ENCODE measurements at regions not wholly inside any gene's neighbourhood (a gene's known extent, or its start where the extent isn't known, plus 50 kb on each side); places are given as distances from the start of the nearest gene placed in this dataset.
"Not testable (repeated sequence)": the region's sequence is repeated elsewhere in the genome, so short reads cannot be mapped to it uniquely, and the experiment has no call there.

DNA sequence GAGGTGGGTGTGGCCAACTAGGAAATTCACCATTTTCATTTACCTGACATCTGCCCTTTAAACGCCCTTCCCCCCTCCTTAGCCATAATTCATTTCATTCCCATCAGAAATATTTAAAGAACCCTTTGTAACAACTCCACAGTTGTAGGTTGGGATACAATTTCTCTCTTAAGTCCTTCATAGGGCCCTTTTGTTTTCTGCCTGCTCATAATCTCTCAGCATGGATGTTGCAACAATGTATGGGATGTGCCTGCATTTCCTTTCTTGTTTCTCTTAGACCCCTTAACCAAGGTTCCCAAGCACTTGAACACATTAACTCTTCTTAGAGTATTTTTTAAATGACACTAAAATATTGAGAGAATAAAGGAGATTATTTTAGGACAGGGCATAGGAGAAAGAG, 51.7 kb upstream of the MYO10 start:
- no peak for DNase-seq

DNA sequence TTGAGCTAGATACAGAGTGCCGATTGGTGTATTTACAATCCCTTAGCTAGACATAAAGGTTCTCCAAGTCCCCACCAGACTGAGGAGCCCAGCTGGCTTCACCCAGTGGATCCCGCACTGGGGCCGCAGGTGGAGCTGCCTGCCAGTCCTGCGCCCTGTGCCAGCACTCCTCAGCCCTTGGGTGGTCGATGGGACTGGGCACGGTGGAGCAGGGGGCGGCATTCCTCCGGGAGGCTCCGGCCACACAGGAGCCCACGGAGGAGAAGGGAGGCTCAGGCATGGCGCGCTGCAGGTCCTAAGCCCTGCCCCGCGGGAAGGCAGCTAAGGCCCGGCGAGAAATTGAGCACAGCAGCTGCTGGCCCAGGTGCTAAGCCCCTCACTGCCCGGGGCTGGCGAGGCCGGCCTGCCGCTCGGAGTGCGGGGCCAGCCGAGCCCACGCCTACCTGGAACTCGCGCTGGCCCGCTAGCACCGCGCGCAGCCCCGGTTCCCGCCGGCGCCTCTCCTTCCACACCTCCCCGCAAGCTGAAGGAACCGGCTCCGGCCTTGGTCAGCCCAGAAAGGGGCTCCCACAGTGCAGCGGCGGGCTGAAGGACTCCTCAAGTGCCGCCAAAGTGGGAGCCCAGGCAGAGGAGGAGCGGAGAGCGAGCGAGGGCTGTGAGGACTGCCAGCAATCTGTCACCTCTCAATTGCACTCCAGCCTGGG, 54.9 kb upstream of the MYO10 start:
- DNase-seq = not testable (repeated sequence)

DNA sequence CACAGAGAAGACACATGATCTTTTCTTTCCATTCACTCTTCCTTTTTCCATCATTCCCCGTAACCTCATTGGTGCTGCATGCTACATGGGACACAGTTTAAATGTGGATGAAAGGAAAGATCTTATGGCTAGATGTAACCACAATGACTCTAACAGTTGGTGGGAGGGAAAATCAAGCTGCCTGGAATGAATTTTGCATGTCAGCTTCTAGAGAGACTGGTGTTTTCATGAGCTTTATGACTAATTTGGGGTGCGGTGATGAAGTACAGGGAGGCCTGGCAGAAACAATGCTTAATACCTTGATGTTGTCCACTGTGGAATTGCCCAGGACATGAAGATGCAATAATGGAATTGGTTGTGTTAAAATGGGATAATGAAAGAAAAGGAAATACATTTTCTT, 55.9 kb upstream of the MYO10 start:
- no peak for DNase-seq

DNA sequence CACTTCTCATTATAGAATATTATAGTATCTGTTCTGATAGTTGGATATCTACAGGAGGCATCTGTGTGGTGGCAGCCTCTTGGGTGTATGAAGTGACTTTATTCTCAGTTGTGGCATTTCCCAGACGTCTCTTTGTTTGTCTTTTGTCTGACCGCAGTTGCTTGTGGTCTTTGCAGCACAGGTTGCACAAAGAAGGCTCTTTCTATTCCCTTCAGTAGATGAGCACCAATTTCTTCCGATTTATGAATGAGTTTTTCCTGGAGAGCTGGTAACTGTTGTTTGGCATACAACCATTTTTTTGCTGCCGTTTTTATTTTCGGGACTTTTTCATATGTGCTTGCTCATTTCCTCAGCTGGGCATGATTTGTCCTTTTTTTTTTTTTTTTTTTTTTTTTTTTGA, 56.4 kb upstream of the MYO10 start:
- peak in 1 of 5 donors; percentile 6 for DNase-seq

DNA sequence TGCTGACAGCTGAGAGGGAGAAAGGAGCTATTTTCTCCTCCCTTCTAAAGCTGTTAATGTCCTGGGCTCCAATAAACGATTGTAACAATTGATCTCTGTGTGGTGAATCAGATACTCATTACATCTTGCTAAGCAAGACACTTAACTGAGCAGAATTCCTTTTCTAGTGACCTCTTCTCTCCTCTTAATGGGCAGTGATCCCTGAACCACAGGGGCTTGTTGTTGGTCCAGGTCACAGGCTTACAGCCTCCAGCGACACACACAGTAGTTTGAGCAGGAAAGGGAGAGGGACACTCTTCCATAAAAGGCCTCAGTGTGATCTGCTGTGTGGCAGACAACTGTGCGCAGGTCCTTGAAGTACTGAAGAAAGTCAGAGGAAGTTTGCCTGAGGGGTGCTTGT, 58.5 kb upstream of the MYO10 start:
- no peak for DNase-seq

DNA sequence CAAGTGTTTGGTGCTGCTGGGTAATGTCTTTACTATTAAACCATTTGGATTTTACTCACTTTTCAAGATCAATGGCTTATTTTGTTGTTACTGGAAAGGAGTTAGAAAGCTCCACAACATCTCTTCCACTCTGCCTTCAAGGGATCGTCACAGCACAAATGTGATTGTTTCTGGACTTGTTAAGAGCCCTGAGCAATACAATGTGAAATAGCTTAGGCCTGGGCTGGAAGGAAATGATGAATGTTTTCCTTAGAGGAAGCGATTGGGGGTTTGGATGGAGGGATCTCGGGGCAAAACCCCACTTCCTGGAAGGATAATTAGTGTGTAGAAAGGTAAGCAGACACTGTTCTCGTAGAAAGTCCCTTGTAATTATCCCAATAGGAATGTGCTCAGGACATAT, 59.3 kb upstream of the MYO10 start:
- no peak for DNase-seq

DNA sequence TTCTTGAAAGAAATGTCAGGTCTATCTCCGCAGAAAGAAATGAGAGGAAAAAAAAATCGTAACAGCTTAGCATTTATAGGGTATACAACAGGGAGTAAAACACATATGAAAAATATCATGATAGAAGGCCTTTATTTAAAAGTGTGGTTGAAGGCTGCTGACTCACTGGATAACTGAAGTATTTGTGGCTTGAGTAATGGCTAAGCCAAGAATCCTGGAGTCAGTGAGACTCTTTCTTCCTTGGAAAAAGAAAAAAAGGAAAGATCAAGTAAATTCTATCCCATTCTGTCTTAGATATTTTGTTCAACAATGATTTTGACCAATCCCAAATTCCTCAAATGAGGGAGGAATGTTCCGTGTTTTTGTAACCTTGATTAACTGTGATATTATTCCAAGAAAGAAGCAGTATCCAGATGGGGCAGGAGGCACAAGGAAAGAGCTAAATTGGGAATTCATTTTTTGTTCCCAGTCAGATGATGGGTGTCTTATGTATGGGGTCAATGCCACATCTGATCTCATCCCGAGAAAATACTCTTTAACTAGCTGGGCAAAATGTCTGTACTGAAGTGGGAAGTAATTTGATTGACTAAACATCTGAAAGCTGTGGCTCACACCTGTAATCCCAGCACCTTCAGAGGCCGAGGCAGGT, 64.3 kb upstream of the MYO10 start:
- DNase-seq = no peak

DNA sequence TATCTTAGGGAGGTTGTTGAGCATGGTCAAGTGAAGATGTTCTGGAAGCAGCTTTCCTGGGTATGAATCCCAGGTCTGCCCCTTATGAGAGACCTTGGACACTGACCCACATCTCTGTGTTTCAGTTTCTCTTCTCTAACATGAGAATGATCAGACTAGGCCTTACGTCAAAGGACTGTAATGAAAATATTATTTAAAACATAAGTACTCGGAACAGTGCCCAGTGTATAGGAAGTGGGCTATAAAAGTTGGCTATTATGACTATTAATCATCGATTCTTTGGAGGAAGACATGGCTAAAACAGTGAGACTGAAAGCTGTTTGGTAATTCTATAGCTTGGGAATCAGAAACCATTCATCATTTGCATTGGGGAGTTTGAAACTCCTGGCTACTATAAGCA, 65.3 kb upstream of the MYO10 start:
- DNase-seq = no peak

DNA sequence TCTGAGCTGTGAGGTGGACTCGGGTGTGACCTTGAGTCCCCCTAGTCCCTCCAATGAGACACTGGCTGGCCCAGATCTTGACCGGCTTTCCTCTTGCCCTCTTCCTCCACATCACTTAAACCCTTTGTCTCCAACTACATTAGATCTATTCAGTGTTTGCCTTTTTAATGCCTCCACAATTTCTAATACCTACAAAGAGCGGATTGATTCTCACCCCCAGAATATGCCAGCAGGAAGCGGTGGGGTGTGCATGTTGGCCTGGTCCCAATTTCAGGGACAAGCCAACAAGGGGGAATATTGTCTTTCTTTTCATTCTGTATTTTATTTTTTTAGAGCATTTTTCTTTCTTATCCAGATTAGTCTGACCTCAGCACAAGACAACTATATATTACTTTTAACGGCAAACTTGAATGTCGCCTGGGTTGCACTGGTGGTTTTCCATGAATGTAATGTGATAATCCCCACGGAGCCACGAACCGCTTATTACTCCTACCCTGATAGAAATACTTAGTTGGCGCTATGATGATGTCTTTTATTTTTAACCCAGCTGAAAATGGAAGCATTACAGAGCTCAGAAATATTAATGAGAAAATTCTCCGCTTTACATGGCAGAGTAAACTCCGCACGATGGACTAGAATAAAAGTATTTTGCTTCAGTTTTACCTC, 68.5 kb upstream of the MYO10 start:
- no peak for DNase-seq

DNA sequence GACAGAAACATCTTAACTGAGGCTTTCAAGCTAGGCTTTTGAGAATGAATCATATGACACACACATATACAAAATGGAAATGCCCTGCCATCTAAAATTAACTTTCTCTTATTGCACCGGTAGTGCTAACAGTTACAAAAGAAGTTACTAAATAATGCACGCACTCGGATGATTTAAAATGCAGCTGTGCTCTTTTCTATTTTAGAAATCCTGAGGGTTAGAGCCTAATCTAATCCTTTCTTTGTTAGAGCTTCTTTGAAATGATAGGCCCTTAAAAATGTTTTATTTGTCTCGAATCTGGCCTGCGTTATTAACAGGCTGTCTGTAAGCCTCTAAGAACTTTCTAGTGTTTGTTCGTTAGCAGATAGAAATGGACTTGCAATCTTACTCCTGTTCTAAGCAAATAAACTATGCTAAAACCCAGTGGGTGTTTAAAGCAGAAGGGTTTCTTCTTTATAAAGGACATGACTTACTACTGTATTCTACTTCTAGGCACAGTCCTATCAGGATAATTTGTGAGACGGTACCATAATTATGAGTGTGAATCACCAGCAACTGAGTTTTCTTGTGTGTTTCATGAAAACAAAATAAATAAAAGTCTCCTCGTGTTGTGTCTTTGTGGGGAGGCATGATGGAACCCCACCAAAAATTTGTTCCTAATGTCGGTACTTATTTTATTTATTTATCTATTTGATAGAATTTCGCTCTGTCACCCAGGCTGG, 69.2 kb upstream of the MYO10 start:
- DNase-seq = no peak

DNA sequence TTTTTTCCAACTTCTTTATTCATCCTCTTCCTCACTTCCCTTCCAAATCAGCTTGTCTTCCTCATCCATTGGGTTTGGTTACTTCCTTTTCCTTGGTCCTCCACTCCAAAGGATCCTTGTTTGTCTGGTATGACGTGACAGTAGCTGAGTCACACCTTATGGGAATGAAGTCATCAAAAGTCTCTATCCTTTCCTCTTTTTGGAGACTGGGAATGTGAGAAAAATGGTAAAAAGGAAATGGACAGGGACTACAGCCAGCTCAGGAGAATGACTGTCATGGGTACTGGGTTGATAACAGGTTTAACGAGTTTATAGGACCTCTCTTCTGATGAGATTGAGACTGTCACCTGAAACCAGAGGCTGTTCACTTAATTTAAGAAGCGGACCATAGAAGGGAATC, 76.2 kb upstream of the MYO10 start:
- DNase-seq = no peak

DNA sequence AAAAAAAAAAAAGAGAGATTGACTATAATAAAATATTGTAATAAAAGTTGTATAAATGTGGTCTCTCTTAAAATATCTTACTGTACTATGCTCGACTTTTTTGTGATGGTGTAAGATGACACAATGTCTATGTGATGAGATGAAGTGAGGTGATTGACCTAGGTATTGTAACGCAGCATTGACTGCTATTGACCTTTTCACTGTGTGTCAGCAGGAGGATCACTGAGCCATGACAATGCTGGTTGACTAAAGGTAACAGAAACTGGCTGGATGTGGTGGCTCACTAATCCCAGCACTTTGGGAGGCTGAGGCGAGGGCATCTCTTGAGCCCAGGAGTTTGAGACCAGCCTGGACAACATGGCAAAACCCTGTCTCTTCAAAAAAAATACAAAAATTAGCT, 78.6 kb upstream of the MYO10 start:
- DNase-seq = no peak

DNA sequence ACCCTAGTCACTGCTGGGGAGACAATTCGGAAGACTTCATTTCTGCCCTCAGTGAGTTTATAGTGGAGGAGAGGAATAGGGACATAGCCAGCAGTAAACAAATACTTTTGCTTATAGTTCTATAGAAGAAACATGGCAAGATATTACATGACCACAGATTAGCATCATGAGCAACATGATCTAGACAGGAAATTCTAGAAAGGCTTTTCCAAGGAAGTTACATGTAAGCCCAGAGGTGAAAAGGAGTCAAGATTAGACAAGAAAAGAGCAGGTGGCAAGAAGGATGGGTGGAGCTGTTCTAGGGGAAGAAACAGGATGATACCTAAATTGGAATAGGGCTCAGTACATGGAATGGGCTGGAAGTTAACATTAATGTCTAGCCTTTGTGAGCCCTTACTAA, 82.8 kb upstream of the MYO10 start:
- no peak for DNase-seq

DNA sequence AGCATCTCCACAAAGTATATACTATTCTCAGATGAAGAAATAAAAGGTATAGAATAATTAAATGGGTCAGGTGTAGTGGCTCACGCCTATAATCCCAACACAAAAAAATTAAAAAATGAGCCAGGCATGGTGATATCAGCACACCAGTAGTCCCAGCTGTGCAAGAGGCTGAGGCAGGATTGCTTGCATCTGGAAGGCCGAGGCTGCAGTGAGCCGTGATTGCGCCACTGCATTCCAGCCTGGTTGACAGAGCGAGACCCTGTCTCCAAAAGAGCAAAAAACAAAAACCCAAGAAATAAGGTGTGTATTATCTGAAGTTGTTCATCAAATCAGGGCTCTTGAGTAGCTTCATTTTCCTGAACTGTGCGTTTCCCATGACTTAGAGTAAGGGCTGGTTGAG, 83.2 kb upstream of the MYO10 start:
- no peak for DNase-seq

DNA sequence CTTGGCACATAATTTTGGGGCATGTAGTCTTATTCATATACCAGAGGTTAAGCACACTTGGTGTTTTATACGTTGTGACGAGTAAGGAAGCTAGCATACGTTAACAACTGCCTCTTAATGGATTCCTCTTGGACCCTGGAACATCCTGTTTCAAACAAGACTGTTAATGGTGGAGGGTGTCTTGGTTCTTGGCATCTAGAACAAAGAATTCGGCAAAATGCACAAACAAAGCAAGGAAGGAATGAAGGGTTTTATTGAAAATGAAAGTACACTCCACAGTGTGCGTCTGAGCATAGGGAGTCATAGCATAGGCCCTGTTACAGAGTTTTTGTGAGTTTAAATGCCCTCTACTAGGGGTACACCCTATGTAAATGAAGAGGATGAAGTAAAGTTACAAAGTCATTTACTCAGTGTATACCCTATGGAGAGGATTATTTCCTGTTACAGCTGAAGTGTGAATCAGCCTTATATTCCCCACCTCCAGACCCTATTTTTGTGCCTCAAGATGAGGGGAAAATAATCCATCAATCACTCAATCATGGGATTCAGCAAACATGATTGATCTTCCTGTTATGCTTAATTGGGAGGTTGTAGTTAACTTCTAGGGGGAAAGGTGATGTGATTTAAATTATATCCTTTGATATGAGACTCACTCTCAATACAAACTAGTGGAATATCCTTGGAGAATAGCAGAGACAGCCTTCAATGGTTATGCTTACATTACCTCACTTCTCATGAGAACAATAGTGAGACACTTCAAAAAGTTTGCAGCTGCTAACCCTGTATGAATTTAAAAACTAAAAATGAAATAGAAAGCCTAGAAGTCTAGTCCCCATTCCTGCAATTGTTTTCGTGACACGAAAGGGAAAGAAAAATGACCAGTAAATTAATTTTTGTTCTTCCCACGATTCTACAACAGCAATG, 84.9 kb upstream of the MYO10 start:
- no peak for DNase-seq

DNA sequence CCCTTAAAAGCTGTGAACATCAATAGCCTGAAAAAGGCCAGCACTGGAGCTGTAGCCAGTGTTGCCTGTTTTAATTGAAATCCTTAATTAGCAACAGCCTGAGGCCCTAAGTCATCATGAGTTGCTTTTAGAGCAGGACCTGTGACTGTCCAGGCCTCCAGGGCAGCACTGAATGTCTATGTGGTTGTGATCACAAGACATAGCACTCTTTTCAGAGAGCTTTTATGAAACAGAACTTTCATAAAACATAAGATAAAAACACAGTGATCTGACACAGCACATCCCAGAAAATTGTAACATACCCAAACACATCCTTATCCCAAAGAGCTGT, 85.5 kb upstream of the MYO10 start:
- no peak for DNase-seq

DNA sequence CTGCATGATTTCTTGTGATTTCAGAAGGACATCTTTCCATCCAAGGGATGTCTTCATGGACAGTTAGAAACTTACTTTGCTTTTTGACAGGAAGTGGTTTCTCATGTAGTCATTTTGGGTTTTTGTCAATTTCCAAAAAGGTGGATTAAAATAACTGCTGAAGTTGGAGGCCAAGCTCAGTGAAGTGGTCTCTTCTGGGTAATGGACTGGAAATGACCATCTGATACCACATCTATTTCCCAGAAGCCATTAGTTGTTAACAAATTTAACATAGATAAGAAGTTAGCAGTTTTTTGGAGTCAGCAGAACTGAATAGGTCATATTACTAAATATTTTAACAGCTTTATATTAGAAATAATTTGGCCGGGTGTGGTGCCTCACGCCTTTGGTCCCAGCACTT, 86.2 kb upstream of the MYO10 start:
- DNase-seq = no peak

DNA sequence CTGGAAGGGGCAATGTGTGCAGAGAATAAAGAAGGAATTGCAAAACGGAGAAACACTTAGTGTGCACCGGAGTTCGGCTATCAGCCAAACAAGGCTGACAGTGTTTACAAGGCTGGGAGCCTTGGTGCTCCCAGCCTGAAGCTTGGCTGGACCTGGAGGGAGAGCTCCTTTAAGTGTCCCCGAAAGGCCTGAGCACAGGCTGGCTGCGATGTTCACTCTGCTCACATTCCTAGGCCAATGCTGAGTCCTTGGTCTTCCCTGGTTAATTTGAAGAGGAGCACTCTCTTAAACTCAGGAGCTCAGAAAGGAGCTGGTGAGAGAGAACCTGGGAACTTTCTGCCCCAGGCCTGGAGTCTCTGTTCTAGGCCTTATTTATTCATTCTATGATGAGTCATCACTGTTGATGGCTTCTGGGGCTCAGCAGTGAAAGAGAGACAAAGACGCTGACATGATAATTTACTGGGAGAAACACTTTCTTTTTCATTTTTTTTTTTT, 88.6 kb upstream of the MYO10 start:
- no peak for DNase-seq

DNA sequence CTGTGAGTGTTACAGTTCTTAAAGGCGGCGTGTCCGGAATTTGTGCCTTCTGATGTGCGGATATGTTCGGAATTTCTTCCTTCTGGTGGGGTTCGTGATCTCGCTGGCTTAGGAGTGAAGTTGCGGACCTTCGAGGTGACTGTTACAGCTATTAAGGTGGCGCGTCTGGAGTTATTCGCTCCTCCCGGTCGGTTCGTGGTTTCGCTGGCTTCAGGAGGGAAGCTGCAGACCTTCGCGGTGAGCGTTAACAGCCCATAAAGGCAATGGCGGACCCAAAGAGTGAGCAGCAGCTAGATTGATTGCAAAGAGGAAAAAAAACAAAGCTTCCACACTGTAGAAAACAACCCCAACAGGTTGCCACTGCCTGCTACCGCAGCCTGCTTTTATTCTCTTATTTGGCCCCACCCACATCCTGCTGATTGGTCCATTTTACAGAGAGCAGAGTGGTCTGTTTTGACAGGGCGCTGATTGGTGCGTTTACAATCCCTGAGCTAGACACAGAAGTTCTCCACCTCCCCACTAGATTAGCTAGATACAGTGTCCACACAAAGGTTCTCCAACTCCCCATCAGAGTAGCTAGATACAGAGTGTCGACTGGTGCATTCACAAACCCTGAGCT, 95.7 kb upstream of the MYO10 start:
- DNase-seq = not testable (repeated sequence)

DNA sequence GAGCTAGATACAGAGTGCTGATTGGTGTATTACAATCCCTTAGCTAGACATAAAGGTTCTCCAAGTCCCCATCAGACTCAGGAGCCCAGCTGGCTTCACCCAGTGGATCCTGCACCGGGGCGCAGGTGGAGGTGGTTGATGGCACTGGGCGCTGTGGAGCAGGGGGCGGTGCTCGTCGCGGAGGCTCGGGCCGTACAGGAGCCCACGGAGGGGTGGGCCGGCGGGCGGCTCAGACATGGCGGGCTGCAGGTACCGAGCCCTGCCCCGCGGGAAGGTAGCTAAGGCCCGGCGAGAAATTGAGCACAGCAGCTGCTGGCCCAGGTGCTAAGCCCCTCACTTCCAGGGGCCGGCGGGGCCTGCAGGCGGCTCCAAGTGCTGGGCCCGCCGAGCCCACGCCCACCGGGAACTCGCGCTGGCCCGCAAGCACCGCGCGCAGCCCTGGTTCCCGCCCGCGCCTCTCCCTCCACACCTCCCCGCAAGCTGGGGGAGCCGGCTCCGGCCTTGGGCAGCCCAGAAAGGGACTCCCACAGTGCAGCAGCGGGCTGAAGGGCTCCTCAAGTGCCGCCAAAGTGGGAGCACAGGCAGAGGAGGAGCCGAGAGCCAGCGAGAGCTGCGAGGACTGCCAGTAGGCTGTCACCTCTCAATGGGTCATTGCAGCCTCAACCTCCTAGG, 96.4 kb upstream of the MYO10 start:
- not testable (repeated sequence) for DNase-seq

DNA sequence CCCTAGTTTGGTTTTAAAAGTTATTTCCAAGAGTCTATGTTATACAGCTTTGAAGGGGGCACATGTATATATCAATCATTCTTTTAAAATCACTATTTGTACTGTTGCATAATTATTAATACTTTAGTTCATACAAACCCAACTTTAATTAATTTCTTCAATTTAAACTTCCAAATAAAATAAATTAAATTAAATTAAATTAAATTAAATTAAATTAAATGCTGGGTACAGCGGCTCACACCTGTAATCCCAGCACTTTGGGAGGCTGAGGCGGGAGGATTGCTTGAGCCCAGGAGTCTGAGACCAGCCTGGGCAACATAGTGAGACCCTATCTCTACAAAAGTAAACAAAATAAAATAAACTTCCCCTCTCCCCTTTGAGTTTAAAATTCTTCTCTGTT, 98.9 kb upstream of the MYO10 start:
- not testable (repeated sequence) for DNase-seq
